ENCODE measurements at regions not wholly inside any gene's neighbourhood (a gene's known extent, or its start where the extent isn't known, plus 50 kb on each side); places are given as distances from the start of the nearest gene placed in this dataset.
"Not testable (repeated sequence)": the region's sequence is repeated elsewhere in the genome, so short reads cannot be mapped to it uniquely, and the experiment has no call there.

- no peak for DNase-seq (ENCODE audit: low spot score)
Measured at GRCh38 chr3:190988102-190988501, 125.6 kb upstream of the GMNC start.

GRCh38 chr3:190984502-190985244 is 122.2 kb upstream of the GMNC start:
- DNase-seq (ENCODE audit: low spot score), result no peak

GRCh38 chr3:190983875-190984274 is 121.4 kb upstream of the GMNC start:
- DNase-seq (ENCODE audit: low spot score), result no peak

GRCh38 chr3:190973771-190974170 is 111.3 kb upstream of the GMNC start:
- DNase-seq (ENCODE audit: low spot score), result no peak

GRCh38 chr3:190972840-190973270 is 110.4 kb upstream of the GMNC start:
- no peak for DNase-seq (ENCODE audit: low spot score)

GRCh38 chr3:190972196-190972595 is 109.7 kb upstream of the GMNC start:
- no peak for DNase-seq (ENCODE audit: low spot score)

GRCh38 chr3:190970560-190970959 is 108.1 kb upstream of the GMNC start:
- no peak for DNase-seq (ENCODE audit: low spot score)

GRCh38 chr3:190968616-190969015 is 106.1 kb upstream of the GMNC start:
- no peak for DNase-seq (ENCODE audit: low spot score)

GRCh38 chr3:190964931-190965330 is 102.4 kb upstream of the GMNC start:
- DNase-seq (ENCODE audit: low spot score), result not testable (repeated sequence)

GRCh38 chr3:190959077-190959476 is 96.6 kb upstream of the GMNC start:
- no peak for DNase-seq (ENCODE audit: low spot score)

- DNase-seq (ENCODE audit: low spot score), result no peak
Measured at GRCh38 chr3:190941694-190942260, 79.3 kb upstream of the GMNC start.

GRCh38 chr3:190934616-190935015 is 72.1 kb upstream of the GMNC start:
- not testable (repeated sequence) for DNase-seq (ENCODE audit: low spot score)

- no peak for DNase-seq (ENCODE audit: low spot score)
Measured at GRCh38 chr3:190926619-190927018, 64.1 kb upstream of the GMNC start.

GRCh38 chr3:190912736-190913135 is 50.2 kb upstream of the GMNC start:
- no peak for DNase-seq (ENCODE audit: low spot score)

Data from GM03348 (cell line).